ENCODE measurements at regions not wholly inside any gene's neighbourhood (a gene's known extent, or its start where the extent isn't known, plus 50 kb on each side); places are given as distances from the start of the nearest gene placed in this dataset.
A peak's percentile ranks its signal among the peaks of the same experiment; 100 is the strongest.
"Not testable (repeated sequence)": the region's sequence is repeated elsewhere in the genome, so short reads cannot be mapped to it uniquely, and the experiment has no call there.

- peaks cover 4 to 10% (median 4%) of the 10 kb centered on the region in 3 donors for H3K36me3 Mint-ChIP-seq
- H3K9me3 Mint-ChIP-seq, result peaks cover 15 to 49% (median 33%) of the 10 kb centered on the region in 6 donors
- H3K4me3 Mint-ChIP-seq, result no peak overlapping the region
- H3K4me1 Mint-ChIP-seq, result peaks cover 6 to 8% of the 10 kb centered on the region in 2 donors
- DNase-seq, result no peak
- H3K27ac Mint-ChIP-seq, result no peak overlapping the region
- no peaks in the 10 kb centered on the region for H3K27me3 Mint-ChIP-seq (ENCODE audit: low read depth in 3 of 3)
Observed at GRCh38 chr9:65404232-65405006, 119.4 kb upstream of the FOXD4L5 start.

GRCh38 chr9:65403721-65404120, 118.7 kb upstream of the FOXD4L5 start:
- no peak overlapping the region for H3K27ac Mint-ChIP-seq
- peaks cover 15 to 51% (median 35%) of the 10 kb centered on the region in 6 donors for H3K9me3 Mint-ChIP-seq
- H3K36me3 Mint-ChIP-seq, result peaks cover 4 to 10% (median 4%) of the 10 kb centered on the region in 3 donors
- no peaks in the 10 kb centered on the region for H3K27me3 Mint-ChIP-seq (ENCODE audit: low read depth in 3 of 3)
- peaks cover 6 to 9% of the 10 kb centered on the region in 2 donors for H3K4me1 Mint-ChIP-seq
- DNase-seq, result no peak
- H3K4me3 Mint-ChIP-seq, result no peak overlapping the region

- H3K27ac Mint-ChIP-seq; DNase-seq; H3K4me3 Mint-ChIP-seq; H3K27me3 Mint-ChIP-seq (ENCODE audit: low read depth in 3 of 3); H3K4me1 Mint-ChIP-seq; H3K36me3 Mint-ChIP-seq: not testable (repeated sequence)
- H3K9me3 Mint-ChIP-seq, result peaks cover 13 to 51% (median 33%) of the 10 kb centered on the region in 6 donors
Observed at GRCh38 chr9:65403072-65403471, 118.1 kb upstream of the FOXD4L5 start.

- Mint-ChIP-seq H3K9me3 (peaks cover 11 to 48% (median 32%) of the 10 kb centered on the region in 6 donors), H3K4me3 (peak overlapping the region in 1 of 5 donors; percentile 33)
- H3K27me3 Mint-ChIP-seq (ENCODE audit: low read depth in 3 of 3); H3K36me3 Mint-ChIP-seq; DNase-seq; H3K27ac Mint-ChIP-seq; H3K4me1 Mint-ChIP-seq: not testable (repeated sequence)
Observed at GRCh38 chr9:65402206-65402870, 117.3 kb upstream of the FOXD4L5 start.

GRCh38 chr9:65401456-65402045, 116.5 kb upstream of the FOXD4L5 start:
- not testable (repeated sequence) for H3K36me3 Mint-ChIP-seq; DNase-seq; H3K4me1 Mint-ChIP-seq; H3K4me3 Mint-ChIP-seq; H3K27me3 Mint-ChIP-seq (ENCODE audit: low read depth in 3 of 3); H3K27ac Mint-ChIP-seq
- peaks cover 11 to 52% (median 32%) of the 10 kb centered on the region in 6 donors for H3K9me3 Mint-ChIP-seq

- no peak for DNase-seq
- no peak overlapping the region for H3K27ac Mint-ChIP-seq
Observed at GRCh38 chr9:65400886-65401285, 115.9 kb upstream of the FOXD4L5 start.

GRCh38 chr9:65397763-65398719, 113.0 kb upstream of the FOXD4L5 start:
- H3K27me3 Mint-ChIP-seq (ENCODE audit: low read depth in 3 of 3); H3K27ac Mint-ChIP-seq; DNase-seq; H3K4me3 Mint-ChIP-seq; H3K36me3 Mint-ChIP-seq; H3K4me1 Mint-ChIP-seq: not testable (repeated sequence)
- peaks cover 9 to 45% (median 32%) of the 10 kb centered on the region in 6 donors for H3K9me3 Mint-ChIP-seq

More at GRCh38 chr9:65400886-65401285, 115.9 kb upstream of the FOXD4L5 start:
- H3K36me3 Mint-ChIP-seq, result no peaks in the 10 kb centered on the region
- peaks cover 13 to 51% (median 31%) of the 10 kb centered on the region in 6 donors for H3K9me3 Mint-ChIP-seq
- no peaks in the 10 kb centered on the region for H3K27me3 Mint-ChIP-seq (ENCODE audit: low read depth in 3 of 3)
- H3K4me1 Mint-ChIP-seq, result peaks cover 0 to 2% of the 10 kb centered on the region in 2 donors
- H3K4me3 Mint-ChIP-seq, result no peak overlapping the region

GRCh38 chr9:65397226-65397625, 112.2 kb upstream of the FOXD4L5 start:
- H3K9me3 Mint-ChIP-seq, result peaks cover 9 to 41% (median 30%) of the 10 kb centered on the region in 6 donors
- DNase-seq; H3K36me3 Mint-ChIP-seq; H3K27me3 Mint-ChIP-seq (ENCODE audit: low read depth in 3 of 3); H3K27ac Mint-ChIP-seq; H3K4me3 Mint-ChIP-seq; H3K4me1 Mint-ChIP-seq: not testable (repeated sequence)

GRCh38 chr9:65396601-65397000, 111.6 kb upstream of the FOXD4L5 start:
- DNase-seq; H3K36me3 Mint-ChIP-seq; H3K4me1 Mint-ChIP-seq; H3K27ac Mint-ChIP-seq; H3K27me3 Mint-ChIP-seq (ENCODE audit: low read depth in 3 of 3); H3K4me3 Mint-ChIP-seq: not testable (repeated sequence)
- H3K9me3 Mint-ChIP-seq, result peaks cover 9 to 38% (median 29%) of the 10 kb centered on the region in 6 donors

GRCh38 chr9:65395789-65396188, 110.8 kb upstream of the FOXD4L5 start:
- not testable (repeated sequence) for DNase-seq; H3K27ac Mint-ChIP-seq; H3K4me1 Mint-ChIP-seq; H3K36me3 Mint-ChIP-seq; H3K4me3 Mint-ChIP-seq; H3K27me3 Mint-ChIP-seq (ENCODE audit: low read depth in 3 of 3)
- peaks cover 12 to 41% (median 33%) of the 10 kb centered on the region in 6 donors for H3K9me3 Mint-ChIP-seq

- H3K27ac Mint-ChIP-seq; H3K27me3 Mint-ChIP-seq (ENCODE audit: low read depth in 3 of 3); DNase-seq; H3K4me3 Mint-ChIP-seq; H3K36me3 Mint-ChIP-seq; H3K4me1 Mint-ChIP-seq: not testable (repeated sequence)
- H3K9me3 Mint-ChIP-seq, result peaks cover 12 to 42% (median 32%) of the 10 kb centered on the region in 6 donors
Observed at GRCh38 chr9:65395121-65395520, 110.1 kb upstream of the FOXD4L5 start.

- DNase-seq; H3K27ac Mint-ChIP-seq; H3K27me3 Mint-ChIP-seq (ENCODE audit: low read depth in 3 of 3); H3K4me3 Mint-ChIP-seq; H3K4me1 Mint-ChIP-seq; H3K36me3 Mint-ChIP-seq: not testable (repeated sequence)
- peaks cover 15 to 42% (median 32%) of the 10 kb centered on the region in 6 donors for H3K9me3 Mint-ChIP-seq
Observed at GRCh38 chr9:65393111-65393810, 108.3 kb upstream of the FOXD4L5 start.

- not testable (repeated sequence) for H3K4me3 Mint-ChIP-seq; H3K4me1 Mint-ChIP-seq; H3K36me3 Mint-ChIP-seq; H3K27ac Mint-ChIP-seq; DNase-seq; H3K27me3 Mint-ChIP-seq (ENCODE audit: low read depth in 3 of 3)
- H3K9me3 Mint-ChIP-seq, result peaks cover 12 to 40% (median 30%) of the 10 kb centered on the region in 6 donors
Observed at GRCh38 chr9:65392611-65393010, 107.6 kb upstream of the FOXD4L5 start.

Data from immature natural killer cell (primary cell).